ENCODE measurements at regions not wholly inside any gene's neighbourhood (a gene's known extent, or its start where the extent isn't known, plus 50 kb on each side); places are given as distances from the start of the nearest gene placed in this dataset.

GRCh38 chr4:32499171-32499570 is 1779.0 kb downstream of the PCDH7 start:
- DNase-seq, result no peak

- DNase-seq, result no peak
These were observed 1783.1 kb downstream of the PCDH7 start for GRCh38 chr4:32503241-32503640.

DNA sequence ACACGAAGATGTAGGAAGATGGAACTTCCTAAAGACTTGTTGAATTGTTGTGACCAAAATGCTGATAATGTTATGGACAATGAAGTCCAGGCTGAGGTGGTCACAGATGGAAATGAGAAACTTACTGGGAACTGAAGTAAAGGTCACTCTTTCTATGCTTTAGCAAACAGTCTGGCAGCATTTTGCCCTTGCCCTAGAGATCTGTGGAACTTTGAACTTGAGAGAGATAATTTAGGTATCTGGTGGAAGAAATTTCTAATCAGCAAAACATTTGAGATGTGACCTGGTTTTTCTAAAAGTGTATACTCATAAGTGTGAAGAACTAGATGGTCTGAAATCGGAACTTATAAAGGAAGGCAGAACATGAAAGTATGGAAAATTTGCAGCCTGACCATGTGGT is 1785.9 kb downstream of the PCDH7 start:
- no peak for DNase-seq

DNA sequence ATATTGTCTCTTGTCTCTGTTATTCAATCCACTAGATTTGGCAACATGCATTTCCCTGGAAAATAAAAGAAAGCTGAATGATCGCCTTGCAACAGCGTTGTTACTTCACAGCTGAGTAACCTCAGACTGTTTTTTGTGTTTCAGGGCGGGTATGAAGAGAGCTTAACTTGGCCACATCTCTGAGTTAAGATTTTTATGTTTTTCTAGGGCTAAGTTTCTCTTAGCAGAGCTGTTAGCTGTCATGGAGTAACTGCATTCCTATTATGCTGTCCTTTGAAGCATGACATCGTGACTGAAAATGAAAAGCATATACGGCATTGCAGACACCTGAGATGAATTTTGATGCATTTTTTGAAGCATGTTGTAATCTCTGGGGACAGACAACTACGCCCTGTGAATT is 1798.9 kb downstream of the PCDH7 start:
- DNase-seq, result peak in 1 of 2 experiments; percentile 38

- DNase-seq, result no peak
These were observed 1805.3 kb downstream of the PCDH7 start for GRCh38 chr4:32525420-32525819.

DNA sequence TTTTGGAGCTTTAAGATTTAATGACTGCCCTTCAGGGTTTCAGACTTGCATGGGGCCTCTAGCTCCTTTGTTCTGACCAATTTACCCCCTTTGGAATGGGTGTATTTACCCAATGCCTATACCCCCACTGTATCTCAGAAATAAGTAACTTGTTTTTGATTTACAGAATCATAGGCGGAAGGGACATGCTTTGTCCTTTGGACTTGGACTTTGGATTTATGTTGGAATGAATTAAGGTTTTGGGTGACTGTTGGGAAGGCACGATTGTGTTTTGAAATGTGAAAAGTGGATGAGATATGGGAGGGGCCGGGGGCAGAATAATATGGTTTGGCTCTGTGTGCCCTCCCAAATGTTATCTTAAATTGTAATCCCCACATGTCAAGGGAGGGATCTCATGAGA is 1824.7 kb downstream of the PCDH7 start:
- DNase-seq, result no peak

- no peak for DNase-seq
These were observed 1831.8 kb downstream of the PCDH7 start for GRCh38 chr4:32551943-32552342.

GRCh38 chr4:32560306-32560705 is 1840.1 kb downstream of the PCDH7 start:
- peak; percentile 17 to 65 for DNase-seq

DNA sequence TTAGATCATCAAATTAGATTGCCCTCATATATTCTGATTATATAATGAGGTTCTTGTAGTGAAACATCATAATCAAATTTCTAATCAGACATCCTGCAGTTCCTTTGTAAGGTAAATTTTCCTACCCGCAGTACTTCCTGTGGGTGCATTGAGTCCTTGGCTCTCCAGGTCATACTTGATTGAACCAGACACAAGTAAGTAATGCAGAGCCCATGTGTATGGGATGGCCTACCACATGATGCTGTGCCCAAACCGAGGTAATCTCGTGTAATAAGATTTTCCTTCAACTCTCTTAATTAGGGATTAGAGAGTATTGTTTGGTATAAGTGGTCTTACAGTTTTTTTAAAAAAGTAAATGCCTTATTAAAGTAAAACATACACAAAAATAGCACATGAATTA is 1841.8 kb downstream of the PCDH7 start:
- no peak for DNase-seq

- no peak for DNase-seq
These were observed 1844.5 kb downstream of the PCDH7 start for GRCh38 chr4:32564626-32565025.

GRCh38 chr4:32569861-32570260 is 1849.7 kb downstream of the PCDH7 start:
- DNase-seq, result no peak

GRCh38 chr4:32572366-32572765 is 1852.2 kb downstream of the PCDH7 start:
- no peak for DNase-seq

GRCh38 chr4:32574803-32575202 is 1854.6 kb downstream of the PCDH7 start:
- no peak for DNase-seq

- no peak for DNase-seq
These were observed 1868.9 kb downstream of the PCDH7 start for GRCh38 chr4:32589097-32589496.

- no peak for DNase-seq
These were observed 1869.7 kb downstream of the PCDH7 start for GRCh38 chr4:32589853-32590252.

- DNase-seq, result no peak
These were observed 1877.2 kb downstream of the PCDH7 start for GRCh38 chr4:32597354-32597753.

GRCh38 chr4:32601848-32602247 is 1881.7 kb downstream of the PCDH7 start:
- no peak for DNase-seq

GRCh38 chr4:32607978-32608377 is 1887.8 kb downstream of the PCDH7 start:
- no peak for DNase-seq

DNA sequence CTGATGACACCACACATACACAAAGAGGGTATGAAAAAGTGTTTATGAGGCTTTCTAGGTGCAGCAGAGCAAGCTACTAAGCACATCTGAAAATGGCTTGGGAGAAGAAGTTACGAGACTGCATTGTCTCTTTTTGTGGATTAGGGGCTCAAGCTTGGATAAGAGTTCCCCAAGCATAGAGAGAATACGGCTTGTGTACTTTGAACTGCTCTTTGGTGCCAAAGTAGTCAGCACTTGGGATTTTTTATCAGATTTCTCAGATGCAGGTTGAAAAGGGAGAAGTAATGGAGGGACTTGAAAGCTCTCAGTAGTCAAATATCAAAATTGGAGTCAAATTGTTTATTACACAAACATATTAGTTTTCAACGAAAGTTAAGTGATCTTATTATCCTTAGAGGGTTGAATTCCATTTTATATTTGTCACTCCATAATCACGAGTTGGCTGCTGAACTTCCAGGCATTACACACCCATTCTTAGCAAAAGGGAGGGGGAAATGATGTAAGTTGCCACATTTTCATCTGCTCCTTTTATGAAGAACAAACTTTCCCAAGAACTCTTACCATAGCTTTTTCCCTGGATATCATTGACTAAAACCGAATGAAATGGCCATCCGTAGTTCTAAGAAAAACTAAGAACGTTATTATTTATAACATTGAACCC is 1904.9 kb downstream of the PCDH7 start:
- no peak for DNase-seq

DNA sequence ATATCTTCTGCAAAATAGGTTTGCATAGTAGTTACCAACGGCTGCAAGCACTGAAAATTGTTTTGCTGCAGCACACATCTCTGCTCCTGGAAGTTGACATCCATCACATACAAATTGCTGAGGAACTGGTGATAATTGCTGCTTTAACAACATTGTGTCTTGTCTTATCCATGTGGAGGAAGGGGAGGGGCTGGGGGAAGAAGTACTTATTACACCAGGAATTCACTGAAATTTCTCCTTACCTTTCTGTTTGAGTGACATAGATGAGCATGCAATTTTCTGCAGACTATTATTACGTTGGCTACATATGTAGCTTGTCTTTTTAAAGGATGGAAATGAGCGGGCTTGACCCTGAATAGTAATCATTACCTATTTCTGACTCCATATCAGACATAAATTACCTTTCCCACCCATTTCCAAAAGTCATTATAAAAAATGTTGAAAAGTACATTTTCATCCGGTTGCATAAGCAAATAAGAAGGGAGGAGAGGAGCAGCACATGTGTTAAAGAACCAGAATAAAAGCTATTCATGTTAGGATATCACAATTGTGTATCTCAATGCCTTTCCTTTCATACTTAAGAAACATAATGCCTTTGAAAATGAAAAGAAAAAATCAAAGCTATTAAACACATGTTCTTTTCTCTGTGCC is 1905.6 kb downstream of the PCDH7 start:
- no peak for DNase-seq

DNA sequence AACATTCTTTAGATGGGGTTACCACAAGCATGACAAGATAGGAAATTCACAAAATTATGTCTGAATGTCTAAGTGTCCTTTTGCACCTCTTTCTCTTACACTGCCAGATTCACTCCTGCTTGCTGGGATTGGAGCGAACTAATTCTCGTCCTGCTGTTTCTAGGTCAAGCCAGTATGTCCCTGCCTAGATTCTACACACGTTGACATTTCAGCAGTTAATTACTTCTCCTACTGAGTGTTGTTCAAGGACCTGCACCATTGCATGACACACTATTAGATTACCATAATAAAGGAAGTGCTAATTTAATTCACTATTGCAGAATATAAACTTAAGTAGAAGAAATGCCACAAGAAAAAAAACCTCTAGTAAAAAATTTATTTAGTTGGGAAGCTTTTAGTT is 1911.7 kb downstream of the PCDH7 start:
- no peak for DNase-seq

DNA sequence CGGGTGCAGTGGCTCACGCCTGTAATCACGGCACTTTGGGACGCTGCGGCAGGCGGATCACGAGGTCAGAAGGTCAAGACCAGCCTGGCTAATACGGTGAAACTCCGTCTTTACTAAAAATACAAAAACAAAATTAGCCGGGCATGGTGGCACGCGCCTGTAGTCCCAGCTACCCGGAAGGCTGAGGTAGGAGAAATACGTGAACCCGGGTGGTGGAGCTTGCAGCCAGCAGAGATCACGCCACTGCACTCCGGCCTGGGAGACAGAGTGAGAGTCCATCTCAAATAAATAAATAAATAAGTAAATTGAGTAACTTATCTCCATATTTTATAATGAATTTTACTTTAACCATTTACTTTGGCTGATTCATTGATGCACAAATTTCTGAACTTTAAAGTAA is 1913.3 kb downstream of the PCDH7 start:
- no peak for DNase-seq

DNA sequence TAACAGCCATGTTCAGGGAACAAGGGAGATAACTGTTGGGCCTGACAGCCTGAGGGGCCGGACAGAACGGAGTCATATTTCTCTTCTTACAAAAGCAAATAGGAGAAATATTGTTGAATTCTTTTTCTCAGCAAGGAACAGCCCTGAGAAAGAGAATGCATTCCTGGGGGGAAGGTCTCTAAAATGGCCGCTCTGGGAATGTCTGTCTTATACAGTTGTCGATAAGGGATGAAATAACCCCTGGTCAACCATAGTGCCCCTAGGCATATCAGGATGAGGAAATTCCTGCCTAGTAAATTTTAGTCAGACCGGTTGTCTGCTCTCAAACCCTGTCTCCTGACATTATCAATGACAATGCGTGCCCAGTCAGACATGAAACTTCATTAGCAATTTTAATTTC is 1925.5 kb downstream of the PCDH7 start:
- no peak for DNase-seq

DNA sequence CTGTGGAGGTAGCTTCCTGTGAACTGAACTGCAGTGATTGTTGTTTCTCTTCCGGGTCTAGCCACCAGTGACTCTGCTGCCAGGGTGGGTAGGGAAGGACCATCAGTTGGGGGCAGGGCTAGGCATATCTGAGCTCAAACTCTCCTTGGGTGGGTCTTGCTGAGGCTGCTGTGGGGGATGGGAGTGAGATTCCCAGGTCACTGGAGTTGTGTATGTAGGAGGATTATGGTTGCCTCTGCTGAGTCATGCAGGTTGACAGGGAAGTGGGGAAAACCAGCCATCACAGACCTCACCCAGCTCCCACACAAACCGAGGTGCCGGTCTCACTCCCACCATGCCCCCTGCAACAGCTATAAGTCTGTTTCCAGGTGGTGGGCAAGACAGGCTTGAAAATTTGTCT is 1937.8 kb downstream of the PCDH7 start:
- DNase-seq, result no peak

DNA sequence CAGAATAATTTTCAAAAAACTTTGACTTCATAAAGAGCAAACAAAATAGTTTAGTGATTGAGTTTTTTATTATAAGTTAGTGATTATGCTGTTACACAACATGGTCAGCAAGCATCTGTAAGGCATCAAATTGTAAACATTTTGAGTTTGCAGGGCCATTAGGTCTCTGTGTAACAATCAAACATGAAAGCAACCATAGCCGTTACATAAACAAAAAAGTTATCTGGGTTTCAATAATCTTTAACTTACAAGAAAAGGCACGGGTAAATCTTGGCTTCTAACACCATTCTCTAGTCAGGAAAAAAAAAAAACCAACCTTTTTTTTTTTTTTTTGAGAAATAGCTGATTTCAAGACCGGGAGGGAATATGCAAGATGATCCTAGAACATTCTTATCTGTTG is 1941.1 kb downstream of the PCDH7 start:
- DNase-seq, result no peak

Data from NCI-H446 (cell line).